Right lobe of liver (tissue), 6 donors: ENCODE measurements at regions not wholly inside any gene's neighbourhood (a gene's known extent, or its start where the extent isn't known, plus 50 kb on each side); places are given as distances from the start of the nearest gene placed in this dataset.
"Not testable (repeated sequence)": the region's sequence is repeated elsewhere in the genome, so short reads cannot be mapped to it uniquely, and the experiment has no call there.

Source experiments
- ATAC-seq, 4 donors: fragments of 200-7000 bp; cut with Tn5 transposase; one replicate each; pipeline ENCODE4 v1.9.1; 2020; ENCODE audit warnings: mild to moderate bottlenecking in 4 of 4, moderate library complexity in 4 of 4
- DNase-seq, 3 donors: peaks; one replicate each; pipeline ENCODE4 v3.0.0-alpha.2; 2020
- H3K27ac ChIP-seq, 3 donors: fragments of 200-600 bp; one replicate each; pipeline ENCODE4 v1.8.0; 2022
- H3K27me3 ChIP-seq, 2 donors: fragments of 200-600 bp; one replicate each; pipeline ENCODE4 v1.8.0; 2022
- H3K36me3 ChIP-seq, 4 donors: fragments of 200-600 bp; sonication (generic) in 1 of 4; one replicate each; pipeline versions ENCODE4 v1.5.1 to v1.8.0; 2017 to 2022; ENCODE audit warnings: control low read depth in 1 of 4
- H3K4me1 ChIP-seq, 4 donors: fragments of 200-600 bp; sonication (generic) in 1 of 4; one replicate each; pipeline versions ENCODE4 v1.5.1 to v1.8.0; 2017 to 2022; ENCODE audit warnings: control low read depth in 1 of 4
- H3K4me3 ChIP-seq, 3 donors: fragments of 200-600 bp; one replicate each; pipeline ENCODE4 v1.8.0; 2022
- H3K9me3 ChIP-seq, 4 donors: fragments of 200-600 bp; sonication (generic) in 1 of 4; one replicate each; pipeline versions ENCODE4 v1.5.1 to v1.8.0; 2017 to 2022; ENCODE audit warnings: control low read depth in 1 of 4
- POLR2A ChIP-seq: fragments of 450-650 bp; IDR thresholded peaks from one replicate; pipeline ENCODE4 v1.6.1; 2017; ENCODE audit warnings: antibody characterized with exemption, mild to moderate bottlenecking
- WGBS: methylation state at CpG from one replicate; pipeline ENCODE4 v1.1.6; 2018; ENCODE audit warnings: low coverage, low lambda C conversion rate; ENCODE audit not compliant: insufficient coverage; ENCODE audit errors: missing lambda C conversion rate; 5-methylcytosine and 5-hydroxymethylcytosine counted together
- intact Hi-C, 2 donors: fragments of 100-400 bp; cut with DNase I; formaldehyde crosslinking; loops; one replicate each; pipeline versions ENCODE4 v1.11.2 to v1.14.1; 2022
- small RNA-seq, 2 experiments: library from RNA; depleted of rRNA; stranded (forward); fragments of <200 nt; gene quantifications; one replicate each; pipeline ENCODE3, GENCODE V24; 2016
- TF ChIP-seq, protein P1 (sequence below), 4 donors: fragments of 200-600 bp in 3 of 4; fragments of 450-650 bp in 1 of 4; IDR thresholded peaks; one replicate each; pipeline versions ENCODE4 v1.5.1 to v1.8.0; 2016 to 2022; ENCODE audit warnings: antibody characterized with exemption in 4 of 4, mild to moderate bottlenecking in 2 of 4
- donor health status: DM: no; HTN: yes; CAD: no.
- donor health status: DM: no; HTN: no; CAD: no.
- donor health status: DM: no; HTN: no; CAD: no.
- donor health status: DM: no; HTN: yes; CAD: no.
- donor health status: DM: no; HTN: yes; CAD: no.

DNA sequence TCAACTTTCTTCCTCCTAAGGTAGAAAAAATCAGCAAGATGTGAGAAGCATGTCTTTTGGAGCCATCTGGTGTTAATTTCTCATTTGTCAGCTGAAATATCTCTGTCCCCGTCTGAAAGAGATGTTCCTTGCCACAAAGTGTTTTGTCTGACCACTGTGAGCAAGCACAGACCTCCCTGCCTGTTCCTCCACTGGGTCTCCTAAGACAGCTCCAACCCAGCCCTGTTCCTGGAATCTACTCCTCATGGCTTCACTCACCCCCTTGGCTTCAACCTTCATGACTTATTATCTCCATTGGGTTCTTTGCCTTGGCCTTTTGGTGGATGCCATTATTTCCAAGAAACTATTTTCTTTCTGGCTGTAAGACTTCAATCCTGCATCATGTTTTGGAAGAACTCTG lies 65.7 kb upstream of the CACHD1 start:
- Histone ChIP-seq H3K4me3 (no peak overlapping the region), H3K36me3 (no peaks in the 10 kb centered on the region), H3K27me3 (no peaks in the 10 kb centered on the region), H3K9me3 (no peaks in the 10 kb centered on the region), H3K27ac (no peak overlapping the region), H3K4me1 (no peaks in the 10 kb centered on the region)
- no peak for DNase-seq
- ATAC-seq: no peak
- 33% methylated on average over 1 of the region's 1 CpG for WGBS
- TF ChIP-seq, protein P1, sequence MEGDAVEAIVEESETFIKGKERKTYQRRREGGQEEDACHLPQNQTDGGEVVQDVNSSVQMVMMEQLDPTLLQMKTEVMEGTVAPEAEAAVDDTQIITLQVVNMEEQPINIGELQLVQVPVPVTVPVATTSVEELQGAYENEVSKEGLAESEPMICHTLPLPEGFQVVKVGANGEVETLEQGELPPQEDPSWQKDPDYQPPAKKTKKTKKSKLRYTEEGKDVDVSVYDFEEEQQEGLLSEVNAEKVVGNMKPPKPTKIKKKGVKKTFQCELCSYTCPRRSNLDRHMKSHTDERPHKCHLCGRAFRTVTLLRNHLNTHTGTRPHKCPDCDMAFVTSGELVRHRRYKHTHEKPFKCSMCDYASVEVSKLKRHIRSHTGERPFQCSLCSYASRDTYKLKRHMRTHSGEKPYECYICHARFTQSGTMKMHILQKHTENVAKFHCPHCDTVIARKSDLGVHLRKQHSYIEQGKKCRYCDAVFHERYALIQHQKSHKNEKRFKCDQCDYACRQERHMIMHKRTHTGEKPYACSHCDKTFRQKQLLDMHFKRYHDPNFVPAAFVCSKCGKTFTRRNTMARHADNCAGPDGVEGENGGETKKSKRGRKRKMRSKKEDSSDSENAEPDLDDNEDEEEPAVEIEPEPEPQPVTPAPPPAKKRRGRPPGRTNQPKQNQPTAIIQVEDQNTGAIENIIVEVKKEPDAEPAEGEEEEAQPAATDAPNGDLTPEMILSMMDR (IDR thresholded peaks at IDR 0.05): no peak
- TF ChIP-seq POLR2A: no peak
- intact Hi-C loops: no loop called here

DNA sequence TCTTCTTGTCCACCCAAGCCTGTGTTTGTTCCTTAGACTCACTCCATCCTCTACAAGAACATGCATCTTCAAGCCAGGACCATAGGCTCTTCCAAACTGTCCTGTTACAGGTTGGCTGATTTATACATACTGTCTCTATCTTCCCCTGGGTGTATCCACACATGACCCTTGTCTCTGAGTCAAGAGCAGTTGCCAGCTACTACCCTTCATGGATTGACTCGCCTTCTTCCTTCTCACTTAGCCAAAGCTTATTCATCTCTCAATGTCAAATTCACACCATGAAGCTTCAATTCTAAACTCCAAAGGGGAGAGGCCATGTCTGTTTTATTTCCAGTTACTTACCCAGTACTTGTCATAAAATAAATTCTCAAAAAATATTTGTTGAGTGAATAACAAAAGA lies 64.1 kb upstream of the CACHD1 start:
- intact Hi-C loops: no loop called here
- WGBS: 80% methylated on average over 1 of the region's 1 CpG
- no peak for ATAC-seq

DNA sequence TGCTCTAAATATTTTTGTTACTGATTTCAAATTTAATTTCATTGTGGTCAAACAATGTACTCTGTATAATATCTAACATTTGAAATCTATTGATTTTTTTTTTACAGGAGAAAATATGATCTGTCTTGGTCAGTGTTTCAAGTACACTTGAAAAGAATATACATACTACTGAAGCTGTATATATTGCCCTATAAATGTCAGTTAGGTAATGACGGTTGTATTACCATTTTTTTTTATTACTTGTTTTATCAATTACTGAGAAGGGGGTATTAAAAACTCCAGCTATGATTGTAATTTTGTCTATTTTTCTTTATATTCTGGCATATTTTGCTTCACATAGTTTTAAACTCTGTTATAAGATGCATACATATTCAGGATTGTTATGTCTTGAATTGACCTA lies 59.7 kb upstream of the CACHD1 start:
- no peak overlapping the region for H3K4me3 ChIP-seq
- H3K27me3 ChIP-seq: no peaks in the 10 kb centered on the region
- no peak for ATAC-seq
- 78% methylated on average over 1 of the region's 1 CpG for WGBS
- H3K4me1 ChIP-seq: no peaks in the 10 kb centered on the region
- DNase-seq: no peak
- no peak overlapping the region for H3K27ac ChIP-seq
- no peaks in the 10 kb centered on the region for H3K36me3 ChIP-seq
- TF ChIP-seq POLR2A: no peak
- TF ChIP-seq, protein P1 (IDR thresholded peaks at IDR 0.05): no peak
- H3K9me3 ChIP-seq: no peaks in the 10 kb centered on the region
- intact Hi-C loops: no loop called here

More for the DNA sequence above, 64.1 kb upstream of the CACHD1 start:
- H3K9me3 ChIP-seq: no peaks in the 10 kb centered on the region
- H3K36me3 ChIP-seq: no peaks in the 10 kb centered on the region
- TF ChIP-seq, protein P1 (IDR thresholded peaks at IDR 0.05): no peak
- no peak for TF ChIP-seq POLR2A
- H3K27me3 ChIP-seq: no peaks in the 10 kb centered on the region
- DNase-seq: no peak
- no peak overlapping the region for H3K27ac ChIP-seq
- no peak overlapping the region for H3K4me3 ChIP-seq
- H3K4me1 ChIP-seq: no peaks in the 10 kb centered on the region

DNA sequence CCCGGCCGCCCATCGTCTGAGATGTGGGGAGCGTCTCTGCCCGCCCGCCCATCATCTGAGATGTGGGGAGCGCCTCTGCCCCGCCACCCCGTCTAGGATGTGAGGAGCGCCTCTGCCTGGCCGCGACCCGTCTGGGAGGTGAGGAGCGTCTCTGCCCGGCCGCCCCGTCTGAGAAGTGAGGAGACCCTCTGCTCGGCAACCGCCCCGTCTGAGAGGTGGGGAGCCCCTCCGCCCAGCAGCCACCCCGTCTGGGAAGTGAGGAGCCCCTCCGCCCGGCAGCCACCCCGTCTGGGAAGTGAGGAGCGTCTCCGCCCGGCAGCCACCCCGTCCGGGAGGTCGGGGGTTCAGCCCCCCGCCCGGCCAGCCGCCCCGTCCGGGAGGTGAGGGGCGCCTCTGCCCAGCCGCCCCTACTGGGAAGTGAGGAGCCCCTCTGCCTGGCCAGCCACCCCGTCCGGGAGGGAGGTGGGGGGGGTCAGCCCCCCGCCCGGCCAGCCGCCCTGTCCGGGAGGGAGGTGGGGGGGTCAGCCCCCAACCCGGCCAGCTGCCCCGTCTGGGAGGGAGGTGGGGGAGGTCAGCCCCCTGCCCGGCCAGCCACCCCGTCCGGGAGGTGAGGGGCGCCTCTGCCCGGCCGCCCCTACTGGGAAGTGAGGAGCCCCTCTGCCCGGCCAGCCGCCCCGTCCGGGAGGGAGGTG lies 54.9 kb upstream of the CACHD1 start:
- DNase-seq, intact Hi-C loops, H3K27ac ChIP-seq, H3K4me1 ChIP-seq, H3K27me3 ChIP-seq, H3K9me3 ChIP-seq, ATAC-seq, H3K4me3 ChIP-seq, H3K36me3 ChIP-seq: not testable (repeated sequence)
- no CpG with 5 or more reads among the region's 56 CpGs for WGBS

DNA sequence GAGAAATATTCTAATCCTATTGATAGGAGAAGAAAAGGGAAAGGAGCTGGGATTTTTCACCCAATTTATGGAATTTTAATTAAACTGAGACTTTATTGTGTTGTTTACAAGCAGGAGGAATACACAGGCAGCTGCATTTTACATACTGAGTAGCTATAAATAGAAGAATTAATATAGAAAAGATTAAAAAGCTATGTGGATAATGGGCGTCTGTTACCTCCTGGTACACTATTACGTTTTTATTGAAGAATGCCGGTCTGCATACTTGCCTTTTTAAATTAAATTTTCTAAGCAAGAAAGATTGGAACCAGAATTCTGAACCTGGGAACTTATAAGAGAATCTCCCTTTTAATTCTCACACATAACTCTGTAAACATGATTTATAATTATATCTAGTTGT lies 52.1 kb upstream of the CACHD1 start:
- H3K9me3 ChIP-seq: no peaks in the 10 kb centered on the region
- intact Hi-C loops: no loop called here
- peaks cover 0 to 5% (median 1%) of the 10 kb centered on the region in 4 donors for H3K4me1 ChIP-seq
- 87% methylated on average over 3 of the region's 3 CpGs for WGBS
- ATAC-seq: no peak
- H3K4me3 ChIP-seq: no peak overlapping the region
- no peak for TF ChIP-seq POLR2A
- TF ChIP-seq, protein P1 (IDR thresholded peaks at IDR 0.05): no peak
- no peak overlapping the region for H3K27ac ChIP-seq
- H3K27me3 ChIP-seq: no peaks in the 10 kb centered on the region
- DNase-seq: no peak
- no peaks in the 10 kb centered on the region for H3K36me3 ChIP-seq

Small RNAs in the stretch of these regions (small RNA-seq; reads per million reads assigned to genes)
- 0 reads per million in 2 experiments for gene RNU7-62P
